HL-60 (cell line): ENCODE measurements at regions not wholly inside any gene's neighbourhood (a gene's known extent, or its start where the extent isn't known, plus 50 kb on each side); places are given as distances from the start of the nearest gene placed in this dataset.

Experiments
- DNase-seq, 2 experiments: peaks; one replicate each; pipeline ENCODE4 v3.0.0-alpha.2; 2010 to 2020; ENCODE audit warnings: low read depth in 1 of 2, low spot score in 1 of 2
- H3K27ac ChIP-seq: fragments of 250-450 bp; sonication (Bioruptor Pico); replicated peaks from 2 replicates; pipeline ENCODE4 v1.5.1; 2020; ENCODE audit warnings: mild to moderate bottlenecking, moderate library complexity
- H3K27me3 ChIP-seq: fragments of 250-450 bp; sonication (Bioruptor Pico); 2 replicates; pipeline ENCODE4 v1.5.1; 2021; ENCODE audit warnings: mild to moderate bottlenecking, moderate library complexity; ENCODE audit not compliant: insufficient read depth, poor library complexity, severe bottlenecking
- H3K4me3 ChIP-seq: replicated peaks from 2 replicates; pipeline ENCODE4 v1.5.1; 2011; ENCODE audit warnings: mild to moderate bottlenecking, control low read depth, low read length; ENCODE audit not compliant: insufficient read depth
- CTCF ChIP-seq: IDR thresholded peaks from one replicate; pipeline ENCODE4 v1.5.1; 2011; ENCODE audit warnings: low read length, control low read depth, inconsistent platforms; ENCODE audit not compliant: insufficient read depth
- GABPA ChIP-seq: IDR thresholded peaks from 2 replicates; pipeline ENCODE4 v1.6.1; 2012; ENCODE audit warnings: low read depth
- POLR2AphosphoS5 ChIP-seq: IDR thresholded peaks from 2 replicates; pipeline ENCODE4 v1.6.1; 2012; ENCODE audit warnings: low read depth
- REST ChIP-seq: IDR thresholded peaks from 2 replicates; pipeline ENCODE4 v1.6.1; 2012; ENCODE audit warnings: low read depth; ENCODE audit not compliant: insufficient replicate concordance
- SPI1 ChIP-seq: IDR thresholded peaks from 2 replicates; pipeline ENCODE4 v1.6.1; 2012; ENCODE audit warnings: low read depth, mild to moderate bottlenecking, borderline replicate concordance

GRCh38 chr3:16061491-16061890 is 113.0 kb upstream of the GALNT15 start:
- Histone ChIP-seq H3K27me3 (no peaks in the 10 kb centered on the region), H3K4me3 (no peak overlapping the region), H3K27ac (no peak overlapping the region)
- TF ChIP-seq REST (no peak), CTCF (no peak), SPI1 (no peak), POLR2AphosphoS5 (no peak), GABPA (no peak)
- DNase-seq: no peak

GRCh38 chr3:16063603-16064002 is 110.9 kb upstream of the GALNT15 start:
- Histone ChIP-seq H3K27me3 (no peaks in the 10 kb centered on the region), H3K4me3 (no peak overlapping the region), H3K27ac (no peak overlapping the region)
- TF ChIP-seq CTCF: no peak
- no peak for TF ChIP-seq REST
- TF ChIP-seq GABPA: no peak
- TF ChIP-seq SPI1: no peak
- no peak for DNase-seq

DNA sequence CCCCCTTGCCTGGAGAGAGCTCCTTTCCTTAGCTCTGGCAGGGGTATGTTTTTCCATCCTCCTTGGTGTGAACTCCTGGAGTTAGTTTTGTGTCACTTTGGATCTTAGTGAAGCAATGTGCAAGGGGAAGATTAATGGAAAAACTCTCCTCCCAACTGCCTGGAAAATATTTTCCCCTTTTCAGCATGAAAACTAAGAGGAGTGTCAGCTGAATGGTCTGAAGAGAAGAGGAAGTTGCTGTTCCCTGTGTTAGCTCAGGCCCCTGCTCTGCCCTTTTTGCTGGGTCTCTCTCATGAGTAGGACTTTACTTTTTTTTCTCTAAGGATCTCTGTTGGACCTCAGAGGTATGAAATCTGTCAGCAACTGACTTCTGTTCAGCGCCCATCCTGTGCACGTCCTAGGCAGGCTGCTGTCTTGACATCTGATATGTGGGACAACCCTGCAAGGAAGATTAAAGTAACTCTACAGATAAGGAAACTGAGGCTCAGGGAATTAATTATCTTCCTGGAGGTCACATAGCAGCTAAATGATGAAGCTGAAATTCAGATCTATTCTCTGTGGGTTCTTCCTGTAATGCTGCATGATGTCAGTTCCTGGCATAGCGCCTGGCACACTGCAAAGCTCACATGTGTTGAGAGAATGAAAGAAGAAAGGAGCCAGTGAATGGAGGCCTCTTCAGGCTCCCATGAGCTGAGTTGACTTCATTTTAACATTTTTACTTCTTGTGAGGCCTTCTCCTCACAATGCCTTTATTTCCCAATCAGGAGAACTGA is 109.7 kb upstream of the GALNT15 start:
- H3K4me3 ChIP-seq: no peak overlapping the region
- H3K27me3 ChIP-seq: no peaks in the 10 kb centered on the region
- DNase-seq: peak in 1 of 2 experiments; percentile 9
- TF ChIP-seq POLR2AphosphoS5 (no peak), REST (no peak), GABPA (no peak), CTCF (no peak), SPI1 (no peak; the same call in 1 of the 2 replicates)
- no peak overlapping the region for H3K27ac ChIP-seq
